H4 (cell line): ENCODE measurements at regions not wholly inside any gene's neighbourhood (a gene's known extent, or its start where the extent isn't known, plus 50 kb on each side); places are given as distances from the start of the nearest gene placed in this dataset.

Experiments
- DNase-seq: peaks from one replicate; pipeline ENCODE4 v3.0.0-alpha.2; 2015; ENCODE audit warnings: low spot score

GRCh38 chr6:91407706-91408105 is 820.8 kb upstream of the MAP3K7 start:
- DNase-seq, result no peak

GRCh38 chr6:91392951-91393350 is 806.1 kb upstream of the MAP3K7 start:
- no peak for DNase-seq

- DNase-seq, result no peak
Measured at GRCh38 chr6:91387290-91388059, 800.6 kb upstream of the MAP3K7 start.

GRCh38 chr6:91386204-91386603 is 799.3 kb upstream of the MAP3K7 start:
- no peak for DNase-seq

GRCh38 chr6:91383207-91383606 is 796.3 kb upstream of the MAP3K7 start:
- no peak for DNase-seq

- DNase-seq, result no peak
Measured at GRCh38 chr6:91376686-91377085, 789.8 kb upstream of the MAP3K7 start.

GRCh38 chr6:91366781-91367180 is 779.9 kb upstream of the MAP3K7 start:
- no peak for DNase-seq

GRCh38 chr6:91358986-91359385 is 772.1 kb upstream of the MAP3K7 start:
- no peak for DNase-seq

GRCh38 chr6:91352878-91353277 is 766.0 kb upstream of the MAP3K7 start:
- no peak for DNase-seq

- no peak for DNase-seq
Measured at GRCh38 chr6:91352321-91352720, 765.4 kb upstream of the MAP3K7 start.

GRCh38 chr6:91350146-91350908 is 763.5 kb upstream of the MAP3K7 start:
- no peak for DNase-seq

GRCh38 chr6:91341473-91341872 is 754.6 kb upstream of the MAP3K7 start:
- DNase-seq, result no peak

GRCh38 chr6:91340896-91341395 is 754.1 kb upstream of the MAP3K7 start:
- no peak for DNase-seq

- DNase-seq, result no peak
Measured at GRCh38 chr6:91337967-91338366, 751.1 kb upstream of the MAP3K7 start.

- no peak for DNase-seq
Measured at GRCh38 chr6:91330896-91331295, 744.0 kb upstream of the MAP3K7 start.

- no peak for DNase-seq
Measured at GRCh38 chr6:91328241-91328640, 741.4 kb upstream of the MAP3K7 start.

GRCh38 chr6:91324711-91325110 is 737.8 kb upstream of the MAP3K7 start:
- no peak for DNase-seq

- no peak for DNase-seq
Measured at GRCh38 chr6:91317984-91318383, 731.1 kb upstream of the MAP3K7 start.

- DNase-seq, result no peak
Measured at GRCh38 chr6:91317247-91317835, 730.5 kb upstream of the MAP3K7 start.

- DNase-seq, result no peak
Measured at GRCh38 chr6:91310178-91310577, 723.3 kb upstream of the MAP3K7 start.

GRCh38 chr6:91305755-91306154 is 718.9 kb upstream of the MAP3K7 start:
- no peak for DNase-seq

GRCh38 chr6:91304521-91304920 is 717.6 kb upstream of the MAP3K7 start:
- DNase-seq, result no peak

GRCh38 chr6:91303326-91303725 is 716.5 kb upstream of the MAP3K7 start:
- no peak for DNase-seq
